ENCODE measurements at regions not wholly inside any gene's neighbourhood (a gene's known extent, or its start where the extent isn't known, plus 50 kb on each side); places are given as distances from the start of the nearest gene placed in this dataset.

- DNase-seq (ENCODE audit: low read depth in 1 of 2, low spot score in 1 of 2) = no peak
- TF ChIP-seq REST (IDR thresholded peaks at IDR 0.05; ENCODE audit: insufficient replicate concordance, low read depth) (no peak), GABPA (IDR thresholded peaks at IDR 0.05; ENCODE audit: low read depth) (no peak), CTCF (IDR thresholded peaks at IDR 0.05; ENCODE audit: insufficient read depth, low read length) (no peak), POLR2AphosphoS5 (IDR thresholded peaks at IDR 0.05; ENCODE audit: low read depth) (no peak)
- no peak overlapping the region for H3K4me3 ChIP-seq (replicated peaks; ENCODE audit: insufficient read depth, low read length)
- no peaks in the 10 kb centered on the region for H3K27me3 ChIP-seq (ENCODE audit: insufficient read depth, poor library complexity, severe bottlenecking)
- H3K27ac ChIP-seq (replicated peaks) = no peak overlapping the region
Measured at GRCh38 chr5:171588046-171588445, 168.6 kb downstream of the FGF18 start.

GRCh38 chr5:171588790-171589189 is 169.3 kb downstream of the FGF18 start:
- H3K27me3 ChIP-seq (ENCODE audit: insufficient read depth, poor library complexity, severe bottlenecking) = no peaks in the 10 kb centered on the region
- H3K27ac ChIP-seq (replicated peaks) = no peak overlapping the region
- no peak for DNase-seq (ENCODE audit: low read depth in 1 of 2, low spot score in 1 of 2)
- no peak overlapping the region for H3K4me3 ChIP-seq (replicated peaks; ENCODE audit: insufficient read depth, low read length)
- TF ChIP-seq POLR2AphosphoS5 (IDR thresholded peaks at IDR 0.05; ENCODE audit: low read depth) (no peak), SPI1 (IDR thresholded peaks at IDR 0.05; ENCODE audit: borderline replicate concordance, low read depth) (no peak)

- Histone ChIP-seq H3K27ac (replicated peaks) (no peak overlapping the region), H3K4me3 (replicated peaks; ENCODE audit: insufficient read depth, low read length) (no peak overlapping the region), H3K27me3 (ENCODE audit: insufficient read depth, poor library complexity, severe bottlenecking) (no peaks in the 10 kb centered on the region)
- TF ChIP-seq GABPA (IDR thresholded peaks at IDR 0.05; ENCODE audit: low read depth) = no peak
- TF ChIP-seq POLR2AphosphoS5 (IDR thresholded peaks at IDR 0.05; ENCODE audit: low read depth) = no peak
- TF ChIP-seq SPI1 (IDR thresholded peaks at IDR 0.05; ENCODE audit: borderline replicate concordance, low read depth) = no peak
- no peak for TF ChIP-seq REST (IDR thresholded peaks at IDR 0.05; ENCODE audit: insufficient replicate concordance, low read depth)
- no peak for TF ChIP-seq CTCF (IDR thresholded peaks at IDR 0.05; ENCODE audit: insufficient read depth, low read length)
- DNase-seq (ENCODE audit: low read depth in 1 of 2, low spot score in 1 of 2) = no peak
Measured at GRCh38 chr5:171589461-171589860, 170.0 kb downstream of the FGF18 start.

- TF ChIP-seq REST (IDR thresholded peaks at IDR 0.05; ENCODE audit: insufficient replicate concordance, low read depth) = no peak
- no peak for TF ChIP-seq GABPA (IDR thresholded peaks at IDR 0.05; ENCODE audit: low read depth)
- TF ChIP-seq POLR2AphosphoS5 (IDR thresholded peaks at IDR 0.05; ENCODE audit: low read depth) = no peak
- no peak for TF ChIP-seq CTCF (IDR thresholded peaks at IDR 0.05; ENCODE audit: insufficient read depth, low read length)
- TF ChIP-seq SPI1 (IDR thresholded peaks at IDR 0.05; ENCODE audit: borderline replicate concordance, low read depth) = no peak
- no peak for DNase-seq (ENCODE audit: low read depth in 1 of 2, low spot score in 1 of 2)
- Histone ChIP-seq H3K27ac (replicated peaks) (no peak overlapping the region), H3K27me3 (ENCODE audit: insufficient read depth, poor library complexity, severe bottlenecking) (no peaks in the 10 kb centered on the region), H3K4me3 (replicated peaks; ENCODE audit: insufficient read depth, low read length) (no peak overlapping the region)
Measured at GRCh38 chr5:171592076-171592475, 172.6 kb downstream of the FGF18 start.

All from HL-60 (cell line).